Common myeloid progenitor, CD34-positive (primary cell): ENCODE measurements at regions not wholly inside any gene's neighbourhood (a gene's known extent, or its start where the extent isn't known, plus 50 kb on each side); places are given as distances from the start of the nearest gene placed in this dataset.

Experiments
- CTCF ChIA-PET: fragments of 350-600 bp; sonication (Branson Sonifier 250); formaldehyde crosslinking; loops from one replicate; lab custom pipeline; 2021; ENCODE audit warnings: antibody characterized with exemption; lab: Charles Lee
- POLR2A ChIA-PET: fragments of 350-600 bp; sonication (Branson Sonifier 250); formaldehyde crosslinking; loops from one replicate; lab custom pipeline; 2021; ENCODE audit warnings: antibody characterized with exemption; lab: Charles Lee
- DNase-seq, 3 donors: peaks; one replicate each; pipeline versions ENCODE4 v3.0.0 to v3.0.0-alpha.2; 2013
- H3K27ac ChIP-seq, 2 experiments: 1 replicate in 1 of 2; 2 replicates in 1 of 2; pipeline ENCODE4 v1.7.0; 2013; ENCODE audit warnings: inconsistent platforms in 2 of 2, low read length in 2 of 2, mild to moderate bottlenecking in 2 of 2, low read depth in 1 of 2, moderate library complexity in 1 of 2; ENCODE audit not compliant: severe bottlenecking in 2 of 2, insufficient read depth in 1 of 2, poor library complexity in 1 of 2
- H3K27me3 ChIP-seq, 5 experiments: replicated peaks in 2 of 5; 1 replicate in 3 of 5; 2 replicates in 2 of 5; pipeline versions ENCODE4 v1.6.1 to v1.7.0; 2013; ENCODE audit warnings: low read length in 4 of 5, mild to moderate bottlenecking in 2 of 5, moderate library complexity in 2 of 5, inconsistent platforms in 1 of 5; ENCODE audit not compliant: insufficient read depth in 5 of 5, control insufficient read depth in 4 of 5
- H3K36me3 ChIP-seq, 4 experiments: 1 replicate in 2 of 4; 2 replicates in 2 of 4; pipeline versions ENCODE4 v1.6.1 to v1.7.0; 2013; ENCODE audit warnings: low read length in 3 of 4, control low read depth in 1 of 4, mild to moderate bottlenecking in 1 of 4; ENCODE audit not compliant: control insufficient read depth in 4 of 4, insufficient read depth in 4 of 4
- H3K4me1 ChIP-seq, 4 experiments: 1 replicate in 3 of 4; 2 replicates in 1 of 4; pipeline versions ENCODE4 v1.6.1 to v1.7.1; 2013; ENCODE audit warnings: low read length in 3 of 4, mild to moderate bottlenecking in 3 of 4, control low read depth in 1 of 4, inconsistent platforms in 1 of 4, moderate library complexity in 1 of 4; ENCODE audit not compliant: control insufficient read depth in 4 of 4, insufficient read depth in 4 of 4; ENCODE audit errors: control extremely low read depth in 1 of 4
- H3K4me3 ChIP-seq, 7 experiments: 1 replicate in 4 of 7; 2 replicates in 3 of 7; pipeline versions ENCODE4 v1.5.1 to v1.7.0; 2013; ENCODE audit warnings: mild to moderate bottlenecking in 7 of 7, low read length in 6 of 7, moderate library complexity in 6 of 7, inconsistent platforms in 2 of 7, low read depth in 2 of 7, control low read depth in 1 of 7; ENCODE audit not compliant: insufficient read depth in 4 of 7, control insufficient read depth in 1 of 7; ENCODE audit errors: extremely low read depth in 1 of 7
- H3K9me3 ChIP-seq, 5 experiments: 1 replicate in 4 of 5; 2 replicates in 1 of 5; pipeline versions ENCODE4 v1.6.1 to v1.7.1; 2013; ENCODE audit warnings: low read length in 4 of 5, mild to moderate bottlenecking in 2 of 5, inconsistent platforms in 1 of 5, low read depth in 1 of 5, moderate library complexity in 1 of 5; ENCODE audit not compliant: control insufficient read depth in 4 of 5, insufficient read depth in 2 of 5; ENCODE audit errors: control extremely low read depth in 1 of 5
- WGBS: methylation state at CpG from one replicate; pipeline ENCODE4 v1.1.5; 2013; ENCODE audit not compliant: insufficient coverage; 5-methylcytosine and 5-hydroxymethylcytosine counted together

DNA sequence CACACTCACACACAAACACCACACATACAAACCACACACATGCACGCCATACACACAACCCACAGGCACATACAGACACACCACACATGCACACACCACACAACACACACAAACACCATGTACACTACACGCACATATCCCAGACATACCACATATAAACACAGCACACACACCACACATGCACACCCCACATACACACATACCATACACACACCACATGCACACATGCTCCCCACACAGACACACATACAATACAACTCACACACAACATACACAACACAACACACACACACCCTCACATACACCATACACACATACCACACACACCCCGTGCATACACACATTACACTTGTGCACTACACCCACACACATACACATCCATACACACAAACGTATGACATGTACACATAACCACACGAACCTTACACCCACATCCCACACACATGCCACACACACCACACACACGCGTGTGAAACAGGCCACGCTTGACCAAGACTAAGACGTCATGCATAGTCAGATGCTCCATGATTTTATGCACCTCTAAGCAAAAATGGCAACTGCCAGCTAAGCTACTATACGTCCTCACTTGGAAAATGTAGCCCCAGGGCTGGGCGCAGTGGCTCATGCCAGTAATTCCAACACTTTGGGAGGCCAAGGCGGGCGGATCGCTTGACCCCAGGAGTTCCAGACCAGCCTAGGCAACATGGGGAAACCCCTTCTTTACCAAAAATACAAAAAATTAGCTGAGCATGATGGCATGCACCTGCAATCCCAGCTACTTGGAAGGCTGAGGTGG lies 77.4 kb upstream of the TMPRSS2 start:
- Histone ChIP-seq H3K4me3 (no peak overlapping the region), H3K27me3 (peaks cover 0 to 2% (median 0%) of the 10 kb centered on the region in 5 experiments), H3K36me3 (no peaks in the 10 kb centered on the region), H3K4me1 (no peaks in the 10 kb centered on the region), H3K27ac (no peak overlapping the region), H3K9me3 (peaks cover 0 to 11% (median 0%) of the 10 kb centered on the region in 5 experiments)
- POLR2A ChIA-PET, result no interaction called here
- DNase-seq, result no peak
- CTCF ChIA-PET, result no interaction called here
- WGBS, result 97% methylated on average over 14 of the region's 14 CpGs

DNA sequence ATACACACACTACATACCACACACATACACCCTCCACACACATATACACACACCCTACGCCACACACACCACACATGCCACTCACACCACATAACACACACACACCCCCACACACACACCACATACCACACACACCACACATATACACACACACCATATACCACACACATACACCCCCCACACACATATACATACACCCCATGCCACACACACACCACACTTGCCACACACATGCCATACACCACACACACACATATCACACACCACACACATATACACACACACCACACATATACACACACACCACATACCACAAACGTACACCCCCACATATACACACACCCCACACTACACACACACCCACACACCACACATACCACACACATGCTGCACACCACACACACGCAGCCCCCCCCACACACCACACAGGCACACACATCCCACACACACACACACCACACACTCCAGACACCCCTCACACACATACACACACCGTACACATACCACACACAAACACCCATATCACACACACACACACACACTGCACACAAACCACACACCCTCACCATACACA lies 76.7 kb upstream of the TMPRSS2 start:
- 100% methylated on average over 2 of the region's 4 CpGs for WGBS

GRCh38 chr21:41583274-41583790 lies 75.4 kb upstream of the TMPRSS2 start:
- H3K4me1 ChIP-seq, result no peaks in the 10 kb centered on the region
- POLR2A ChIA-PET, result no interaction called here
- no peak overlapping the region for H3K27ac ChIP-seq
- peaks cover 0 to 12% (median 5%) of the 10 kb centered on the region in 5 experiments for H3K9me3 ChIP-seq
- no peaks in the 10 kb centered on the region for H3K36me3 ChIP-seq
- no peak for DNase-seq
- peaks cover 0 to 2% (median 0%) of the 10 kb centered on the region in 5 experiments for H3K27me3 ChIP-seq
- no peak overlapping the region for H3K4me3 ChIP-seq
- WGBS, result 84% methylated on average over 10 of the region's 10 CpGs
- CTCF ChIA-PET, result no interaction called here

More for the DNA sequence above, 76.7 kb upstream of the TMPRSS2 start:
- H3K4me1 ChIP-seq, result no peaks in the 10 kb centered on the region
- no peak overlapping the region for H3K27ac ChIP-seq
- no peak overlapping the region for H3K4me3 ChIP-seq
- ChIA-PET POLR2A (no interaction called here), CTCF (no interaction called here)
- DNase-seq, result no peak
- no peaks in the 10 kb centered on the region for H3K36me3 ChIP-seq
- H3K27me3 ChIP-seq, result peaks cover 0 to 2% (median 0%) of the 10 kb centered on the region in 5 experiments
- peaks cover 0 to 11% (median 0%) of the 10 kb centered on the region in 5 experiments for H3K9me3 ChIP-seq

DNA sequence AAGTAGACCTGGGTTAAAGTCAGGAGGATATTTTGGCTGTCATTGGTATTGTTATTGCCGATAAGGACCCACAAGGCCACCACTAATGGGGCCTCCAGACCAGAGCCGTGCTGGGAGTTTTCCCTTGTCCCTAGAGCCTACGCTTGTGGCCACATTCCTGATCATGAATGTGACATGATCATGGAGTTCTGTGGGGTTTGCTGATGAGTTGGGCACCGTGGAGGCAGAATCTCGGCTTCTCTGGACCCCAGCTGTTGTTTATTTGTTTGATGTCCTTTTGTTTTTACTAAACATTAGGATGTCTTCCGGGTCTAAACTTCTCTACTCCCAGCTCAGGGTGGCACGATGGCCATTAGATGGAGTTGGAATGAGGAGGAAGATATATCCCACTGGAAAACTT lies 74.9 kb upstream of the TMPRSS2 start:
- ChIA-PET POLR2A (no interaction called here), CTCF (no interaction called here)
- Histone ChIP-seq H3K4me3 (no peak overlapping the region), H3K9me3 (peaks cover 0 to 16% (median 5%) of the 10 kb centered on the region in 5 experiments), H3K4me1 (no peaks in the 10 kb centered on the region), H3K27ac (no peak overlapping the region), H3K36me3 (no peaks in the 10 kb centered on the region), H3K27me3 (peaks cover 0 to 2% (median 0%) of the 10 kb centered on the region in 5 experiments)
- DNase-seq, result no peak
- WGBS, result 98% methylated on average over 4 of the region's 7 CpGs

- POLR2A ChIA-PET, result interaction anchor here (0.6 kb wide), 1 partner anchor 234 kb away, joined by 3 read pairs; no protein-coding TSS in a partner anchor
- H3K27ac ChIP-seq, result no peak overlapping the region
- CTCF ChIA-PET, result no interaction called here
- no peak overlapping the region for H3K4me3 ChIP-seq
- H3K36me3 ChIP-seq, result no peaks in the 10 kb centered on the region
- no peaks in the 10 kb centered on the region for H3K4me1 ChIP-seq
- peaks cover 1 to 20% (median 6%) of the 10 kb centered on the region in 5 experiments for H3K9me3 ChIP-seq
- 95% methylated on average over 5 of the region's 7 CpGs for WGBS
- no peak for DNase-seq
- peaks cover 0 to 2% (median 0%) of the 10 kb centered on the region in 5 experiments for H3K27me3 ChIP-seq
Measured at GRCh38 chr21:41582298-41582840, 74.4 kb upstream of the TMPRSS2 start.

DNA sequence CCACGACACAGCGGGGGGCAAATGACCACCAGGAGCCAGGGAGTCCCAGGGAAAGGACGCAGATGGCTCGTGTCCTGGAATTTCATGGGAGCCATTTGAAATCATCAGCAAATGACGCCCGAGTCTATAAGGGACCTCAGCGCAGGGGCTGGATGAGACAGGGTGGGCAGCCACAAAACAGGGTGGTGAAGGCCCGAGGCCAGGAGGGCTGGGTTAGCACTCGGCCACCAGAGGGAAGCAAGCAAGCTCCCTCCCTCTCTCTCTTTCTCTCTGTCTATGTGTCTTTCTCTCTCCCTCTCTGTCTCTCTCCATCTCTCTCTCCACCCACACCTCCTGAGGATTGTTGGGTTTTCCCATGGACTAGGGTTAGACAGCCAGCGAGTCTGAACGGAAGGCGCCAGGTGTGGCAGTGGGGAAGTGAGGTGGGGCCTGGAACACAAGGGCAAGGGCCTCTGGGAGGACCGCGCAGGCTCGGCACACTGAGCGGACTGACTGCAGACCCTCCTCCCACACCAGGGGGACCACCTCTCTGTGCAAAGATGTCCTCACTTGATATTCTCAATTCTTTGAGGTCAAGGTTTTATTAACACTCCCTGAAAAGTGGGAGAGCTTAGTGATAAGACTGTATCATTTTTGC lies 73.8 kb upstream of the TMPRSS2 start:
- H3K4me1 ChIP-seq, result no peaks in the 10 kb centered on the region
- DNase-seq, result no peak
- ChIA-PET CTCF (no interaction called here), POLR2A (interaction anchor here (0.6 kb wide), 1 partner anchor 235 kb away, joined by 3 read pairs; no protein-coding TSS in a partner anchor)
- H3K9me3 ChIP-seq, result peaks cover 1 to 19% (median 6%) of the 10 kb centered on the region in 5 experiments
- H3K36me3 ChIP-seq, result no peaks in the 10 kb centered on the region
- no peak overlapping the region for H3K27ac ChIP-seq
- peaks cover 0 to 2% (median 0%) of the 10 kb centered on the region in 5 experiments for H3K27me3 ChIP-seq
- no peak overlapping the region for H3K4me3 ChIP-seq
- 91% methylated on average over 11 of the region's 16 CpGs for WGBS
